Fibroblast of lung (primary cell): ENCODE measurements at regions not wholly inside any gene's neighbourhood (a gene's known extent, or its start where the extent isn't known, plus 50 kb on each side); places are given as distances from the start of the nearest gene placed in this dataset.

Experiments used
- DNase-seq, 2 donors: peaks; one replicate each; pipeline versions ENCODE4 v3.0.0 to v3.0.0-alpha.2; 2010; ENCODE audit warnings: low read depth in 2 of 2
- H2AFZ ChIP-seq: 2 replicates; pipeline ENCODE4 v1.5.1; 2012; ENCODE audit warnings: low read length, control low read depth, inconsistent platforms
- H3K27ac ChIP-seq: 2 replicates; pipeline ENCODE4 v1.5.1; 2011; ENCODE audit warnings: low read length, control low read depth; ENCODE audit not compliant: insufficient read depth
- H3K27me3 ChIP-seq: 2 replicates; pipeline ENCODE4 v1.5.1; 2011; ENCODE audit warnings: mild to moderate bottlenecking, low read length; ENCODE audit not compliant: control insufficient read depth, insufficient read depth
- H3K36me3 ChIP-seq: 2 replicates; pipeline ENCODE4 v1.5.1; 2011; ENCODE audit warnings: low read length; ENCODE audit not compliant: control insufficient read depth, insufficient read depth
- H3K4me1 ChIP-seq: 2 replicates; pipeline ENCODE4 v1.5.1; 2011; ENCODE audit warnings: low read length; ENCODE audit not compliant: control insufficient read depth, insufficient read depth; ENCODE audit errors: extremely low read depth
- H3K4me2 ChIP-seq: 2 replicates; pipeline ENCODE4 v1.5.1; 2011; ENCODE audit warnings: low read length, control low read depth; ENCODE audit not compliant: insufficient read depth; ENCODE audit errors: extremely low read depth
- H3K4me3 ChIP-seq, 4 experiments: fragments of 200-600 bp in 1 of 4; sonication (generic) in 1 of 4; replicated peaks in 1 of 4; 2 replicates each; pipeline ENCODE4 v1.5.1; 2011 to 2016; ENCODE audit warnings: low read length in 4 of 4, low read depth in 3 of 4, mild to moderate bottlenecking in 3 of 4, control low read depth in 2 of 4, inconsistent platforms in 1 of 4, mixed read lengths in 1 of 4; ENCODE audit not compliant: insufficient read depth in 1 of 4; ENCODE audit errors: control extremely low read depth in 1 of 4
- H3K79me2 ChIP-seq: 2 replicates; pipeline ENCODE4 v1.5.1; 2012; ENCODE audit warnings: mild to moderate bottlenecking, low read length, inconsistent platforms; ENCODE audit not compliant: control insufficient read depth, insufficient read depth
- H3K9ac ChIP-seq: 2 replicates; pipeline ENCODE4 v1.5.1; 2011; ENCODE audit warnings: mild to moderate bottlenecking, low read length, control low read depth; ENCODE audit not compliant: insufficient read depth
- H3K9me3 ChIP-seq: 2 replicates; pipeline ENCODE4 v1.5.1; 2012; ENCODE audit warnings: low read depth, low read length; ENCODE audit not compliant: control insufficient read depth, insufficient read depth
- H4K20me1 ChIP-seq: 2 replicates; pipeline ENCODE4 v1.5.1; 2011; ENCODE audit warnings: low read length; ENCODE audit not compliant: control insufficient read depth, insufficient read depth; ENCODE audit errors: extremely low read depth
- CTCF ChIP-seq, 2 donors: IDR thresholded peaks in 1 of 2; conservative IDR thresholded peaks in 1 of 2; 1 replicate in 1 of 2; 2 replicates in 1 of 2; pipeline ENCODE4 v1.5.1; 2011 to 2012; ENCODE audit warnings: low read length in 2 of 2, control low read depth in 1 of 2, inconsistent platforms in 1 of 2, low read depth in 1 of 2, mild to moderate bottlenecking in 1 of 2
- EZH2 ChIP-seq: IDR thresholded peaks from 2 replicates; pipeline ENCODE4 v1.5.1; 2012; ENCODE audit warnings: low read length, control low read depth, mild to moderate bottlenecking; ENCODE audit errors: missing control alignments

GRCh38 chr20:3340443-3340842 lies 67.0 kb downstream of the DNAAF9 start:
- H3K4me1 ChIP-seq: no peaks in the 10 kb centered on the region
- no peak overlapping the region for H3K27ac ChIP-seq
- H3K9me3 ChIP-seq: no peaks in the 10 kb centered on the region
- peaks cover 3% of the 10 kb centered on the region for H3K36me3 ChIP-seq
- H3K79me2 ChIP-seq: no peaks in the 10 kb centered on the region
- H3K27me3 ChIP-seq: no peaks in the 10 kb centered on the region
- no peak overlapping the region for H3K9ac ChIP-seq
- DNase-seq: peak in 1 of 2 donors; percentile 11
- H3K4me3 ChIP-seq: no peak overlapping the region
- H2AFZ ChIP-seq: no peak overlapping the region
- H4K20me1 ChIP-seq: no peaks in the 10 kb centered on the region
- H3K4me2 ChIP-seq: no peak overlapping the region
- no peak for TF ChIP-seq EZH2
- TF ChIP-seq CTCF (conservative IDR thresholded peaks at IDR 0.05 in 1 of 2, IDR thresholded peaks at IDR 0.05 in 1 of 2; ENCODE audit: low read depth in 1 of 2, low read length in 2 of 2): no peak

GRCh38 chr20:3339571-3339970 lies 67.9 kb downstream of the DNAAF9 start:
- H3K4me3 ChIP-seq: no peak overlapping the region
- no peaks in the 10 kb centered on the region for H4K20me1 ChIP-seq
- H3K36me3 ChIP-seq: peaks cover 2% of the 10 kb centered on the region
- H3K9me3 ChIP-seq: no peaks in the 10 kb centered on the region
- H3K27me3 ChIP-seq: no peaks in the 10 kb centered on the region
- H3K4me1 ChIP-seq: no peaks in the 10 kb centered on the region
- no peak overlapping the region for H3K9ac ChIP-seq
- H2AFZ ChIP-seq: no peak overlapping the region
- DNase-seq: no peak
- no peak overlapping the region for H3K4me2 ChIP-seq
- no peaks in the 10 kb centered on the region for H3K79me2 ChIP-seq
- H3K27ac ChIP-seq: no peak overlapping the region
- TF ChIP-seq CTCF (conservative IDR thresholded peaks at IDR 0.05 in 1 of 2, IDR thresholded peaks at IDR 0.05 in 1 of 2; ENCODE audit: low read depth in 1 of 2, low read length in 2 of 2) (no peak), EZH2 (no peak)

GRCh38 chr20:3339076-3339475 lies 68.4 kb downstream of the DNAAF9 start:
- H3K4me2 ChIP-seq: no peak overlapping the region
- H4K20me1 ChIP-seq: no peaks in the 10 kb centered on the region
- no peaks in the 10 kb centered on the region for H3K79me2 ChIP-seq
- no peak overlapping the region for H3K4me3 ChIP-seq
- no peak overlapping the region for H3K9ac ChIP-seq
- no peak overlapping the region for H3K27ac ChIP-seq
- peak in 1 of 2 donors; percentile 17 for DNase-seq
- peaks cover 2% of the 10 kb centered on the region for H3K36me3 ChIP-seq
- no peak for TF ChIP-seq CTCF (conservative IDR thresholded peaks at IDR 0.05 in 1 of 2, IDR thresholded peaks at IDR 0.05 in 1 of 2; ENCODE audit: low read depth in 1 of 2, low read length in 2 of 2)
- no peak for TF ChIP-seq EZH2
- H2AFZ ChIP-seq: no peak overlapping the region
- no peaks in the 10 kb centered on the region for H3K4me1 ChIP-seq
- no peaks in the 10 kb centered on the region for H3K27me3 ChIP-seq
- H3K9me3 ChIP-seq: no peaks in the 10 kb centered on the region
